ENCODE measurements at regions not wholly inside any gene's neighbourhood (a gene's known extent, or its start where the extent isn't known, plus 50 kb on each side); places are given as distances from the start of the nearest gene placed in this dataset.

DNA sequence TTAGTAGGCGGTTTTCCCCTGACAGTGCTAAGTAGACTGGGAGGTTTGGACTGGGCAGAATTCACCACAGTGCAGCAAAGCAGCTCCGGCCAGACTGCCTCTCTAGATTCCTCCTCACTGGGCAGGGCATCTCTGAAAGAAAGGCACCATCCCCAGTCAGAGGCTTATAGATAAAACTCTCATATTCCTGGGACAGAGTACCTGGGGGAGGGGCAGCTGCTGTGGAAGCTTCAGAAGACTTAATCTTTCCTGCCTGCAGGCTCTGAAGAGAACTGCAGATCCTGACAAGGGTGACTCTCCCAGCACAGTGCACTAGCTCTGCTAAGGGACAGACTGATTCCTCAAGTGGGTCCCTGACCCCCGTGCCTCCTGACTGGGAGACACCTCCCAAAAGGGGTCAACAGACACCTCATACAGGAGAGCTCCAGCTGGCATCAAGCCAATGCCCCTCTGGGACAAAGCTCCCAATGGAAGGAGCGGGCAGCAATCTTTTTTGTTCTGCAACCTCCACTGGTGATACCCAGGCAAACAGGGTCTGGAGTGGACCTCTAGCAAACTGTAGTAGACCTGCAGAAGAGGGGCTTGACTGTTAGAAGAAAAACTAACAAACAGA lies 266.8 kb upstream of the CRIM1 start:
- no peaks in the 10 kb centered on the region for H3K79me2 ChIP-seq (ENCODE audit: low read depth)
- no peak overlapping the region for H3K4me3 Mint-ChIP-seq
- DNase-seq (ENCODE audit: low spot score): no peak
- H3K27me3 Mint-ChIP-seq (ENCODE audit: insufficient read depth, low read depth): peaks cover 2% of the 10 kb centered on the region
- H3K9ac ChIP-seq: no peak overlapping the region
- no peaks in the 10 kb centered on the region for H3K27me3 ChIP-seq
- H3K36me3 Mint-ChIP-seq: peaks cover 1% of the 10 kb centered on the region
- H3F3A ChIP-seq (ENCODE audit: low read depth): no peaks in the 10 kb centered on the region
- no peak overlapping the region for H3K4me3 ChIP-seq
- H3K4me2 ChIP-seq: no peak overlapping the region
- H3K4me1 Mint-ChIP-seq: no peaks in the 10 kb centered on the region
- H4K20me1 ChIP-seq (ENCODE audit: low read depth): no peaks in the 10 kb centered on the region
- H3K36me3 ChIP-seq: no peaks in the 10 kb centered on the region
- no peak for TF ChIP-seq EZH2phosphoT487 (IDR thresholded peaks at IDR 0.05)
- TF ChIP-seq, protein P1, sequence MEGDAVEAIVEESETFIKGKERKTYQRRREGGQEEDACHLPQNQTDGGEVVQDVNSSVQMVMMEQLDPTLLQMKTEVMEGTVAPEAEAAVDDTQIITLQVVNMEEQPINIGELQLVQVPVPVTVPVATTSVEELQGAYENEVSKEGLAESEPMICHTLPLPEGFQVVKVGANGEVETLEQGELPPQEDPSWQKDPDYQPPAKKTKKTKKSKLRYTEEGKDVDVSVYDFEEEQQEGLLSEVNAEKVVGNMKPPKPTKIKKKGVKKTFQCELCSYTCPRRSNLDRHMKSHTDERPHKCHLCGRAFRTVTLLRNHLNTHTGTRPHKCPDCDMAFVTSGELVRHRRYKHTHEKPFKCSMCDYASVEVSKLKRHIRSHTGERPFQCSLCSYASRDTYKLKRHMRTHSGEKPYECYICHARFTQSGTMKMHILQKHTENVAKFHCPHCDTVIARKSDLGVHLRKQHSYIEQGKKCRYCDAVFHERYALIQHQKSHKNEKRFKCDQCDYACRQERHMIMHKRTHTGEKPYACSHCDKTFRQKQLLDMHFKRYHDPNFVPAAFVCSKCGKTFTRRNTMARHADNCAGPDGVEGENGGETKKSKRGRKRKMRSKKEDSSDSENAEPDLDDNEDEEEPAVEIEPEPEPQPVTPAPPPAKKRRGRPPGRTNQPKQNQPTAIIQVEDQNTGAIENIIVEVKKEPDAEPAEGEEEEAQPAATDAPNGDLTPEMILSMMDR (IDR thresholded peaks at IDR 0.05): no peak
- TF ChIP-seq EZH2 (IDR thresholded peaks at IDR 0.05): no peak
- no peak overlapping the region for H2AFZ ChIP-seq (replicated peaks)
- H3K9me3 ChIP-seq (ENCODE audit: low read depth): no peaks in the 10 kb centered on the region
- H3K9me3 Mint-ChIP-seq: peaks cover 20% of the 10 kb centered on the region
- no peak overlapping the region for H3K27ac Mint-ChIP-seq
- no peak overlapping the region for H3K27ac ChIP-seq
- H3K4me1 ChIP-seq: no peaks in the 10 kb centered on the region

DNA sequence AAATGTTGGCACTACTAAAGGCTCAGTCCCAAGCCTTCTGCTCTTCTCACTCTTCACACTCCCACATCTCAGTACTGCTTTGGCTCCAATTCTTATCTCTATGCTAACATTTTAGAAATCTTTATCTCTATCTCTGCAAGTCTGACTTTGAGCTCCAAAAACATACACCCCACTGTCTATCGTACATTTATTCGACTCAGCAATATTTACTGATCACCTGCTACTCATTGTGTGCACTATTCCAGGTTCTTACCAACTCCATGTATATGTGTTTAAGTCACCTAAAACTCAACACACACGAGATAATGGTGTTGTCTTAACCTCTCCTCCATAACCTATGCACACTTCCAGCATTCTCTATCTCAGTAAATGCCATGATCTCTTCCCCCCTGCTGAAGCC lies 268.2 kb upstream of the CRIM1 start:
- Histone ChIP-seq H3K9ac (no peak overlapping the region), H3K27ac (no peak overlapping the region), H3K9me3 (ENCODE audit: low read depth) (no peaks in the 10 kb centered on the region), H3K4me2 (no peak overlapping the region), H3K4me1 (no peaks in the 10 kb centered on the region), H3K27me3 (no peaks in the 10 kb centered on the region), H3K79me2 (ENCODE audit: low read depth) (no peaks in the 10 kb centered on the region), H3F3A (ENCODE audit: low read depth) (no peaks in the 10 kb centered on the region), H4K20me1 (ENCODE audit: low read depth) (no peaks in the 10 kb centered on the region), H2AFZ (replicated peaks) (no peak overlapping the region), H3K36me3 (no peaks in the 10 kb centered on the region), H3K4me3 (no peak overlapping the region)
- Mint-ChIP-seq H3K36me3 (no peaks in the 10 kb centered on the region), H3K27me3 (ENCODE audit: insufficient read depth, low read depth) (peaks cover 4% of the 10 kb centered on the region), H3K27ac (no peak overlapping the region), H3K9me3 (peaks cover 14% of the 10 kb centered on the region), H3K4me3 (no peak overlapping the region), H3K4me1 (no peaks in the 10 kb centered on the region)
- TF ChIP-seq EZH2phosphoT487 (IDR thresholded peaks at IDR 0.05) (no peak), EZH2 (IDR thresholded peaks at IDR 0.05) (no peak)
- TF ChIP-seq, protein P1 (IDR thresholded peaks at IDR 0.05): no peak
- no peak for DNase-seq (ENCODE audit: low spot score)

DNA sequence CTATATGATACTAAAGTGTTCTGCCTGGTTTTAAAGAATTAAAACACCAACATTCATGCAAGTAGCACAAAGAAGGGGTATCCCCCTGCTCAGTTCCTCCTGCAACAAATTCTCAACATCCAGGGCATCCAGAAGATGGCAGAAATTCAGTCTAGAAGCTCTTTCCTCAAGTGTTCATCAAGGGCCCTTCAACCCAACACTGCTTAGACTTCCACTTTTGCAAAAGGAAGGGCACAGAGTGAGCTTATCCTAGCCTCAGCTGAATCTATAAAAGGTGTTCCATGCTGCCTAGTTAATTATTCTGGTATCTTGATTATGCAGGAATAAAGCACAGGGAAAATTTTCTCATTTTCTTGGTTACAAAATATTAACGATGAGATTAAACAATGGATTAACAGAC lies 275.8 kb upstream of the CRIM1 start:
- Histone ChIP-seq H3K79me2 (ENCODE audit: low read depth) (no peaks in the 10 kb centered on the region), H3K4me3 (no peak overlapping the region), H3K9me3 (ENCODE audit: low read depth) (no peaks in the 10 kb centered on the region), H3F3A (ENCODE audit: low read depth) (no peaks in the 10 kb centered on the region), H3K27ac (no peak overlapping the region), H3K27me3 (no peaks in the 10 kb centered on the region), H2AFZ (replicated peaks) (no peak overlapping the region), H3K4me2 (no peak overlapping the region), H3K4me1 (no peaks in the 10 kb centered on the region), H4K20me1 (ENCODE audit: low read depth) (no peaks in the 10 kb centered on the region), H3K9ac (no peak overlapping the region), H3K36me3 (no peaks in the 10 kb centered on the region)
- TF ChIP-seq EZH2phosphoT487 (IDR thresholded peaks at IDR 0.05): no peak
- TF ChIP-seq, protein P1 (IDR thresholded peaks at IDR 0.05): no peak
- no peaks in the 10 kb centered on the region for H3K4me1 Mint-ChIP-seq
- H3K4me3 Mint-ChIP-seq: no peak overlapping the region
- no peaks in the 10 kb centered on the region for H3K36me3 Mint-ChIP-seq
- H3K27ac Mint-ChIP-seq: no peak overlapping the region
- peaks cover 2% of the 10 kb centered on the region for H3K27me3 Mint-ChIP-seq (ENCODE audit: insufficient read depth, low read depth)
- DNase-seq (ENCODE audit: low spot score): no peak
- H3K9me3 Mint-ChIP-seq: no peaks in the 10 kb centered on the region

Measured in neural progenitor cell (in vitro differentiated cells).